Psoas muscle (tissue), 7 donors: ENCODE measurements at regions not wholly inside any gene's neighbourhood (a gene's known extent, or its start where the extent isn't known, plus 50 kb on each side); places are given as distances from the start of the nearest gene placed in this dataset.
"Not testable (repeated sequence)": the region's sequence is repeated elsewhere in the genome, so short reads cannot be mapped to it uniquely, and the experiment has no call there.

Experiments
- ATAC-seq, 4 donors: fragments of 200-7000 bp; cut with Tn5 transposase; one replicate each; pipeline ENCODE4 v1.9.1; 2020; ENCODE audit warnings: moderate library complexity in 3 of 4, mild to moderate bottlenecking in 2 of 4
- DNase-seq, 2 donors: peaks; one replicate each; pipeline ENCODE4 v3.0.0-alpha.2; 2020
- H3K27ac ChIP-seq: fragments of 200-600 bp; one replicate; pipeline ENCODE4 v1.8.0; 2022
- H3K27me3 ChIP-seq, 3 donors: fragments of 200-600 bp in 1 of 3; one replicate each; pipeline versions ENCODE4 v1.6.1 to v1.8.0; 2013 to 2022; ENCODE audit warnings: low read length in 2 of 3, mild to moderate bottlenecking in 2 of 3, moderate library complexity in 1 of 3; ENCODE audit not compliant: insufficient read depth in 3 of 3
- H3K36me3 ChIP-seq, 2 donors: fragments of 200-600 bp in 1 of 2; one replicate each; pipeline versions ENCODE4 v1.6.1 to v1.8.0; 2013 to 2022; ENCODE audit warnings: low read depth in 1 of 2, mild to moderate bottlenecking in 1 of 2, moderate library complexity in 1 of 2; ENCODE audit not compliant: insufficient read depth in 1 of 2
- H3K4me1 ChIP-seq: fragments of 200-600 bp; one replicate; pipeline ENCODE4 v1.8.0; 2022
- H3K4me3 ChIP-seq: fragments of 200-600 bp; one replicate; pipeline ENCODE4 v1.8.0; 2022; ENCODE audit warnings: mild to moderate bottlenecking
- H3K9me3 ChIP-seq: fragments of 200-600 bp; one replicate; pipeline ENCODE4 v1.8.0; 2022
- CTCF ChIP-seq: fragments of 200-600 bp; IDR thresholded peaks from one replicate; pipeline ENCODE4 v1.8.0; 2022; ENCODE audit warnings: antibody characterized with exemption
- WGBS, 3 donors: extraction: QIAGEN DNeasy Blood & Tissue Kit; methylation state at CpG; one replicate each; pipeline versions ENCODE4 v1.1.6 to v1.1.7; 2013; 5-methylcytosine and 5-hydroxymethylcytosine counted together
- intact Hi-C, 2 donors: fragments of 100-400 bp; cut with DNase I; formaldehyde crosslinking; loops; one replicate each; pipeline versions ENCODE4 v1.11.0 to v1.14.2; 2022
- donor health status: healthy with polysubstance abuse.
- donor health status: DM: no; HTN: no; CAD: no; lungs with moderate emphysema.
- donor health status: Bipolar disorder and iron deficiency.
- donor health status: healthy.
- donor health status: DM: yes; HTN: yes; CAD: no.
- donor health status: DM: no; HTN: no; CAD: no.
- donor health status: DM: yes; HTN: yes; CAD: no.

- Histone ChIP-seq H3K36me3 (no peaks in the 10 kb centered on the region), H3K27me3 (no peaks in the 10 kb centered on the region), H3K9me3 (no peaks in the 10 kb centered on the region), H3K4me1 (no peaks in the 10 kb centered on the region), H3K27ac (no peak overlapping the region), H3K4me3 (no peak overlapping the region)
- intact Hi-C loops, result no loop called here
- DNase-seq (no peak), ATAC-seq (no peak)
- TF ChIP-seq CTCF, result no peak
- WGBS, 3 donors, result 65 to 77% (median 67%) methylated on average over 3 of the region's 3 CpGs
Observed at GRCh38 chr6:12544821-12545565, 171.6 kb upstream of the PHACTR1 start.

DNA sequence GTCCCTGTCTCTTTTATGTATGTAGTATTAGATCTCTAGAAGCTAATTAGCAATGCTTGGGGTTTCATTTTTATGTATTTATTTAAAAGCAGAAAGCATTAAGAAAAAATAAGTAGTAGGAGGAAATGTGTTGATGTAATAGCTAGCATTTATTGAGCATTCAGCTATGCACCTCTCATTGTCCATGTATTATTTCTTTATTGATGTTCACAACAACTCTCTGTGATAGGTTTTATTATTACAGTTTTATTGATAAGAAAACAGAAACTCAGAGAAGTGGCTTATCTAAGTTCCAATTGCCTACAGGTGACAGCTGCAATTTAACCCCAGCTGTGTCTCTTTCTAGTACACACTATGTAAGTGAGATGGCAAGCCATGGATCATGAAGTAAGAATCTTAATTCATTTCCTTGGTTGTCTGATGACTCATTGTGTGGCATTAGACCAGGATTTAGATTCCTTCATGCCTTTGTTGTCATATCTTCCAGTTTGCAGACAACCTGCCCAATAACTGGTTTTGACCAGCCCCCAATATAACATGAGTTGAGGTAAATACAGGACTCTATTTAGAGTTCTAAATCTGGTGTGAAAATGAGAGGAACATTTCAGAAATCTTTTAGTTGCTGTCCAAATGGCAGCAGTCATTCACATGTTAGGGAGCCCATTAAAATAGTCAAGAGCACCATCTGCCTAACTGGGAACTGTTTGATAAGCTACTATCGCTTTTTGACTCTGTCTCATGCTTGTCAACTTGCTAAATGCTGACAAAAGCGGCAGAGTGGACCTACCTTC, 170.8 kb upstream of the PHACTR1 start:
- H3K36me3 ChIP-seq, result no peaks in the 10 kb centered on the region
- no peaks in the 10 kb centered on the region for H3K9me3 ChIP-seq
- TF ChIP-seq CTCF, result no peak
- no peak for ATAC-seq
- H3K4me1 ChIP-seq, result no peaks in the 10 kb centered on the region
- H3K4me3 ChIP-seq, result no peak overlapping the region
- intact Hi-C loops, result no loop called here
- DNase-seq, result no peak
- 24 to 38% (median 26%) methylated on average over 2 of the region's 2 CpGs for WGBS, 3 donors
- H3K27me3 ChIP-seq, result no peaks in the 10 kb centered on the region
- no peak overlapping the region for H3K27ac ChIP-seq

DNA sequence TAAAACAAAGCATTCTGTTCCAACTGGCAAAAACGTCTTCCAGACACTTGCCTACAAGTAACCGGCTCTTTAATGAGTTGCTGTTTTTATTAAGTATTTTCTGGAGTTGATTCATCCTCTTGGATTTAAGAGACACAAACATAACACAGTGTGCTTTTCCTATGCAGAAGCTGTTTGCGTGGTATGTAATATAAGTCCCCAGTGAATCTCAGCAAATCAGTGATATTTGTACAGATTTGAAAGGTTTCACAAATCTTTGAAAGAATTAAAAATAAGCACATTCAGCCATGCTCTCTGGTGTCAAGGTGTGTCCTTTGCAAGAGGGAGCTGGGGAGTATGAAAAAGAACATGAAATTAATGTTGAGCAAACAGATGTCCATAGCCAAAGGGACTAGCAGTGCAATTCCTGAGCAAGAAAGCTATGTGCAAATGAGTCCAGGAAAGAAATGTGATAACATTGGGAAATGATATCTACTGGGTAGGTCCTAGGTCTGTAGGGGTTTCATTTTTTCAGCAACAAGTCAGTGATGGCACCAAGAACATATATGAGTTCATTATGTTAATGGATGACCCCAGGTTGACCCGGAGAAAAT, 170.1 kb upstream of the PHACTR1 start:
- no peak for ATAC-seq
- Histone ChIP-seq H3K9me3 (no peaks in the 10 kb centered on the region), H3K36me3 (no peaks in the 10 kb centered on the region), H3K4me3 (no peak overlapping the region), H3K4me1 (no peaks in the 10 kb centered on the region), H3K27me3 (no peaks in the 10 kb centered on the region), H3K27ac (no peak overlapping the region)
- no peak for DNase-seq
- intact Hi-C loops, result no loop called here
- no peak for TF ChIP-seq CTCF
- WGBS, 3 donors, result 54 to 64% (median 57%) methylated on average over 4 of the region's 4 CpGs

DNA sequence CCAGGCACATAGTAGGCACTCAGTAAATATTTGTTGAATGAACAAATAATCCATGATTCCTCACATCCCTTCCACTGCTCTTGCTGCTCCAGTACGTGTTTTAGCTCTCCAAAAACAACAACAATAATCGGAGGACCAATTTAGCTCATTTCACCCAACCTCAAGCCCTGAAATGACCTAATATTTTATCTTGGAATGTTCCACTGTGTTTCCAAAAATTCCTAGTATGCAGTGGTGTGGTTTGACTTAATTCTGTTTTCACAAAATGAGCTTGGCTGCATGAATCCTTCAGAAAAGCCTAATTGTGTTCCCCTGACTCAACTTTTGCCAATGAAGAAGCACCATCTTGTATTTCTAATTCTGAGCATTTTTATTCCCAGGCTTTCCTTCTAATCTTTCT, 168.0 kb upstream of the PHACTR1 start:
- H3K4me1 ChIP-seq, result no peaks in the 10 kb centered on the region
- 48 to 66% (median 65%) methylated on average over 2 of the region's 2 CpGs for WGBS, 3 donors
- DNase-seq (no peak), ATAC-seq (no peak)
- TF ChIP-seq CTCF, result no peak
- H3K27ac ChIP-seq, result no peak overlapping the region
- no peak overlapping the region for H3K4me3 ChIP-seq
- H3K9me3 ChIP-seq, result no peaks in the 10 kb centered on the region
- intact Hi-C loops, result no loop called here
- H3K27me3 ChIP-seq, result no peaks in the 10 kb centered on the region
- no peaks in the 10 kb centered on the region for H3K36me3 ChIP-seq

DNA sequence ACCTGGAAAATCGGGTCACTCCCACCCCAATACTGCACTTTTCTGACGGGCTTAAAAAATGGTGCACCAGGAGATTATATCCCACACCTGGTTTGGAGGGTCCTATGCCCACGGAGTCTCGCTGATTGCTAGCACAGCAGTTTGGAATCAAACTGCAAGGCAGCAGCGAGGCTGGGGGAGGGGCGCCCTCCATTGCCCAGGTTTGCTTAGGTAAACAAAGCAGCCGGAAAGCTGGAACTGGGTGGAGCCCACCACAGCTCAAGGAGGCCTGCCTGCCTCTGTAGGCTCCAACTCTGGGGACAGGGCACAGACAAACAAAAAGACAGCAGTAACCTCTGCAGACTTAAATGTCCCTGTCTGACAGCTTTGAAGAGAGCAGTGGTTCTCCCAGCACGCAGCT, 167.1 kb upstream of the PHACTR1 start:
- H3K9me3 ChIP-seq, H3K27ac ChIP-seq, H3K4me1 ChIP-seq, H3K27me3 ChIP-seq, intact Hi-C loops, H3K36me3 ChIP-seq, ATAC-seq, H3K4me3 ChIP-seq: not testable (repeated sequence)
- 87 to 92% (median 89%) methylated on average over 7 to 8 of the region's 8 CpGs for WGBS, 3 donors
- DNase-seq, result peak in 1 of 2 donors; percentile 43

DNA sequence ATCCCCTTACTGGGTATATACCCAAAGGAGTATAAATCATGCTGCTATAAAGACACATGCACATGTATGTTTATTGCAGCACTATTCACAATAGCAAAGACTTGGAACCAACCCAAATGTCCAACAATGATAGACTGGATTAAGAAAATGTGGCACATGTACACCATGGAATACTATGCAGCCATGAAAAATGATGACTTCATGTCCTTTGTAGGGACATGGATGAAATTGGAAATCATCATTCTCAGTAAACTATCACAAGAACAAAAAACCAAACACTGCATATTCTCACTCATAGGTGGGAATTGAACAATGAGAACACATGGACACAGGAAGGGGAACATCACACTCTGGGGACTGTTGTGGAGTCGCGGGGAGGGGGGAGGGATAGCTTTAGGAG, 161.7 kb upstream of the PHACTR1 start:
- H3K4me3 ChIP-seq, H3K27me3 ChIP-seq, H3K27ac ChIP-seq, H3K9me3 ChIP-seq, H3K4me1 ChIP-seq, ATAC-seq, DNase-seq, H3K36me3 ChIP-seq, intact Hi-C loops: not testable (repeated sequence)
- 85 to 100% (median 89%) methylated on average over 2 of the region's 2 CpGs for WGBS, 3 donors
